MCF 10A (cell line): ENCODE measurements at regions not wholly inside any gene's neighbourhood (a gene's known extent, or its start where the extent isn't known, plus 50 kb on each side); places are given as distances from the start of the nearest gene placed in this dataset.

Experiments
- BruUV-seq: library from RNA; stranded (reverse); fragments of 400-500 nt; replicated peaks from 2 replicates; lab custom pipeline; 2021; lab: Mats Ljungman, UMichigan
- CTCF ChIA-PET: fragments of 300-600 bp; sonication (Branson Sonifier 250); formaldehyde crosslinking; extraction: SDS; loops from one replicate; lab custom pipeline; 2021; ENCODE audit warnings: antibody characterized with exemption, inconsistent platforms; lab: Yijun Ruan, JAX
- POLR2A ChIA-PET: fragments of 300-600, 350-650 bp; sonication (Branson Sonifier 250); formaldehyde crosslinking; extraction: SDS; loops from one replicate; lab custom pipeline; 2020; ENCODE audit warnings: antibody characterized with exemption, inconsistent platforms; lab: Yijun Ruan, JAX
- DNase-seq: peaks from one replicate; pipeline ENCODE4 v3.0.0-alpha.2; 2018; ENCODE audit not compliant: unreplicated experiment
- H3K27ac Mint-ChIP-seq: one replicate; pipeline ENCODE4 v1.8.0; 2022; ENCODE audit warnings: mild to moderate bottlenecking, low read depth, mixed read lengths; ENCODE audit not compliant: unreplicated experiment
- H3K27me3 Mint-ChIP-seq: one replicate; pipeline ENCODE4 v1.8.0; 2022; ENCODE audit warnings: mixed read lengths; ENCODE audit not compliant: insufficient read depth, unreplicated experiment
- H3K36me3 Mint-ChIP-seq: one replicate; pipeline ENCODE4 v1.8.0; 2022; ENCODE audit warnings: mild to moderate bottlenecking, moderate library complexity, mixed read lengths; ENCODE audit not compliant: insufficient read depth, unreplicated experiment
- H3K4me1 Mint-ChIP-seq: one replicate; pipeline ENCODE4 v1.8.0; 2022; ENCODE audit warnings: mixed read lengths; ENCODE audit not compliant: insufficient read depth, unreplicated experiment
- H3K4me3 Mint-ChIP-seq: one replicate; pipeline ENCODE4 v1.8.0; 2022; ENCODE audit warnings: mild to moderate bottlenecking, moderate library complexity, mixed read lengths; ENCODE audit not compliant: unreplicated experiment
- H3K9me3 Mint-ChIP-seq: one replicate; pipeline ENCODE4 v1.8.0; 2022; ENCODE audit warnings: mixed read lengths; ENCODE audit not compliant: unreplicated experiment
- CTCF ChIP-seq: fragments of 200-600 bp; IDR thresholded peaks from one replicate; pipeline ENCODE4 v1.8.0; 2022; ENCODE audit warnings: antibody characterized with exemption, mild to moderate bottlenecking; ENCODE audit not compliant: unreplicated experiment
- intact Hi-C: fragments of 100-400 bp; cut with micrococcal nuclease; formaldehyde crosslinking; loops from 2 replicates; pipeline ENCODE4 v1.14.1; 2022

- Mint-ChIP-seq H3K4me3 (no peak overlapping the region), H3K27ac (no peak overlapping the region), H3K36me3 (no peaks in the 10 kb centered on the region), H3K27me3 (peaks cover 49% of the 10 kb centered on the region), H3K4me1 (no peaks in the 10 kb centered on the region), H3K9me3 (no peaks in the 10 kb centered on the region)
- ChIA-PET POLR2A (interaction anchor here (0.6 kb wide), 1 partner anchor 8 kb away, joined by 4 read pairs; no protein-coding TSS in a partner anchor), CTCF (interaction anchor here (0.9 to 8.3 kb wide), 4 partner anchors 10 to 131 kb away, joined by 3 to 120 read pairs (median 6); no protein-coding TSS in a partner anchor)
- intact Hi-C loops, result loop anchor here (10.0 kb wide), 1 partner anchor 111 kb away; no protein-coding TSS in a partner anchor
- no peak for TF ChIP-seq CTCF
- no TSS peak for BruUV-seq
- DNase-seq, result no peak
Observed at GRCh38 chr18:24595561-24596031, 135.2 kb downstream of the HRH4 start.

GRCh38 chr18:24600076-24600654, 139.7 kb downstream of the HRH4 start:
- Mint-ChIP-seq H3K4me3 (no peak overlapping the region), H3K9me3 (no peaks in the 10 kb centered on the region), H3K4me1 (no peaks in the 10 kb centered on the region), H3K36me3 (no peaks in the 10 kb centered on the region), H3K27ac (no peak overlapping the region), H3K27me3 (peaks cover 37% of the 10 kb centered on the region)
- BruUV-seq, result no TSS peak
- POLR2A ChIA-PET, result no interaction called here
- intact Hi-C loops, result loop anchor here (1.0 to 5.0 kb wide), 3 partner anchors 58 to 1296 kb away; no protein-coding TSS in a partner anchor
- CTCF ChIA-PET, result interaction anchor here (0.7 to 8.3 kb wide), 10 partner anchors 11 to 1783 kb away, joined by 3 to 120 read pairs (median 4); no protein-coding TSS in a partner anchor
- TF ChIP-seq CTCF, result peak; percentile 58
- peak; percentile 65 for DNase-seq

- H3K36me3 Mint-ChIP-seq, result no peaks in the 10 kb centered on the region
- BruUV-seq, result no TSS peak
- no peaks in the 10 kb centered on the region for H3K4me1 Mint-ChIP-seq
- no peak for TF ChIP-seq CTCF
- no peak overlapping the region for H3K4me3 Mint-ChIP-seq
- DNase-seq, result peak; percentile 17
- no peak overlapping the region for H3K27ac Mint-ChIP-seq
- H3K9me3 Mint-ChIP-seq, result no peaks in the 10 kb centered on the region
- CTCF ChIA-PET, result interaction anchor here (0.6 to 8.3 kb wide), 9 partner anchors 8 to 132 kb away, joined by 3 to 120 read pairs (median 3); no protein-coding TSS in a partner anchor
- H3K27me3 Mint-ChIP-seq, result peaks cover 32% of the 10 kb centered on the region
- POLR2A ChIA-PET, result interaction anchor here (1.7 kb wide), 1 partner anchor 125 kb away, joined by 3 read pairs; no protein-coding TSS in a partner anchor
- intact Hi-C loops, result loop anchor here (5.0 kb wide), 1 partner anchor 59 kb away; no protein-coding TSS in a partner anchor
Observed at GRCh38 chr18:24601585-24601984, 141.1 kb downstream of the HRH4 start.

GRCh38 chr18:24602201-24602600, 141.8 kb downstream of the HRH4 start:
- H3K27ac Mint-ChIP-seq, result no peak overlapping the region
- H3K9me3 Mint-ChIP-seq, result no peaks in the 10 kb centered on the region
- H3K4me3 Mint-ChIP-seq, result no peak overlapping the region
- no peak for DNase-seq
- CTCF ChIA-PET, result interaction anchor here (0.6 to 8.3 kb wide), 5 partner anchors 23 to 901 kb away, joined by 3 to 120 read pairs (median 4); no protein-coding TSS in a partner anchor
- no peaks in the 10 kb centered on the region for H3K4me1 Mint-ChIP-seq
- peaks cover 26% of the 10 kb centered on the region for H3K27me3 Mint-ChIP-seq
- BruUV-seq, result no TSS peak
- no peak for TF ChIP-seq CTCF
- intact Hi-C loops, result loop anchor here (5.0 kb wide), 1 partner anchor 60 kb away; no protein-coding TSS in a partner anchor
- H3K36me3 Mint-ChIP-seq, result no peaks in the 10 kb centered on the region
- POLR2A ChIA-PET, result interaction anchor here (1.7 kb wide), 1 partner anchor 124 kb away, joined by 3 read pairs; no protein-coding TSS in a partner anchor
